ENCODE measurements at regions not wholly inside any gene's neighbourhood (a gene's known extent, or its start where the extent isn't known, plus 50 kb on each side); places are given as distances from the start of the nearest gene placed in this dataset.

DNA sequence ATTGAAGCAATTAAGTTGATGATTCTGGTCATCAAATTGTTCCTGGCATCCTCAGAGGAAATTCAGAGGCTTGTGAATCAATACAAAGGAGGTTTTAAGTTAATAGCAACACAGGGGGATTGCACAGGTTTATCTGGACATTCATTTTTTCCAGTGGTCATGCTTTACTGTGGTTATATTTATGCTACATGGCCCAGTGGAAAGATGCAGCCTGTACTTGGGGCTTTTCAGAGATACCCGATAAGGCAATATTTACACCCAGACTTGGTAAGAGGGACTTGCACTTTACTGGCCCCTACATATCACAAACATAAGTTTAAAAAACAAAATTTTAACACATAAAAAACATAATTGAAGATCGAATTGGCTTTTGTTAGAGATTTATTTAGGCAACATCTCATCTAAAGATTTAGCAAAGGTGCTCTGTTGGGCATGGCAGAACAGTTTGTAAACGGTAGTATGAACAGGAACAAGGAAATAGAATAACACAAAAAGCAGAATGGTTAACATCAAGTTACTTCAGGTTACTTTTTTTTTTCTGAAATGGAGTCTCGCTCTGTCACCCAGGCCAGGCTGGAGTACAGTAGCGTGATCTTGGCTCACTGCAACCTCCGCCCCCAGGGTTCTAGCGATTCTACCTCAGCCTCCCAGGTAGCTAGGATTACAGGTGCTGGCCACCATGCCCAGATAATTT is 49.7 kb upstream of the GLDC start:
- Histone ChIP-seq H3K4me2 (ENCODE audit: low read length) (no peak overlapping the region), H3K4me1 (ENCODE audit: insufficient read depth, low read length) (no peaks in the 10 kb centered on the region), H3K9ac (ENCODE audit: low read length) (no peak overlapping the region), H3K27ac (ENCODE audit: low read length) (no peak overlapping the region), H3K79me2 (ENCODE audit: low read length) (no peaks in the 10 kb centered on the region), H2AFZ (ENCODE audit: low read length) (no peak overlapping the region), H3F3A (ENCODE audit: low read length, unreplicated experiment) (no peaks in the 10 kb centered on the region), H3K4me3 (ENCODE audit: low read length) (no peak overlapping the region), H3K36me3 (ENCODE audit: low read depth, low read length) (no peaks in the 10 kb centered on the region), H3K9me3 (ENCODE audit: low read length) (no peaks in the 10 kb centered on the region), H3K27me3 (ENCODE audit: low read length) (no peaks in the 10 kb centered on the region), H3K9me2 (replicated peaks; ENCODE audit: low read length) (no peaks in the 10 kb centered on the region), H4K20me1 (ENCODE audit: low read length) (no peaks in the 10 kb centered on the region)
- DNase-seq (no peak), ATAC-seq (no peak)
- ChIA-PET POLR2A (ENCODE audit: unreplicated experiment) (no interaction called here), CTCF (no interaction called here)
- BruUV-seq (replicated peaks): no TSS peak
- TF ChIP-seq EZH2 (IDR thresholded peaks at IDR 0.05; ENCODE audit: low read length, unreplicated experiment): no peak
- intact Hi-C loops (cut with micrococcal nuclease): no loop called here

Measured in PC-3 (cell line).